ENCODE measurements at regions not wholly inside any gene's neighbourhood (a gene's known extent, or its start where the extent isn't known, plus 50 kb on each side); places are given as distances from the start of the nearest gene placed in this dataset.
A peak's percentile ranks its signal among the peaks of the same experiment; 100 is the strongest.

GRCh38 chr3:6438031-6438430, 422.9 kb upstream of the GRM7 start:
- Histone ChIP-seq H3K27ac (ENCODE audit: low read length) (no peak overlapping the region), H3K4me1 (ENCODE audit: control insufficient read depth, insufficient read depth, low read length) (no peaks in the 10 kb centered on the region), H3K9me3 (ENCODE audit: control insufficient read depth, low read length) (no peaks in the 10 kb centered on the region), H3K27me3 (ENCODE audit: control insufficient read depth, insufficient read depth) (no peaks in the 10 kb centered on the region), H3K4me3 (ENCODE audit: low read length) (no peak overlapping the region)
- 80% methylated on average over 3 of the region's 3 CpGs for WGBS
- no peak for ATAC-seq
- DNase-seq: no peak
- intact Hi-C loops (cut with DNase I): no loop called here

GRCh38 chr3:6439226-6439625, 421.7 kb upstream of the GRM7 start:
- no peaks in the 10 kb centered on the region for H3K4me1 ChIP-seq (ENCODE audit: control insufficient read depth, insufficient read depth, low read length)
- no peak overlapping the region for H3K27ac ChIP-seq (ENCODE audit: low read length)
- 92% methylated on average over 8 of the region's 8 CpGs for WGBS
- ATAC-seq (no peak), DNase-seq (no peak)
- H3K27me3 ChIP-seq (ENCODE audit: control insufficient read depth, insufficient read depth): no peaks in the 10 kb centered on the region
- H3K9me3 ChIP-seq (ENCODE audit: control insufficient read depth, low read length): no peaks in the 10 kb centered on the region
- intact Hi-C loops (cut with DNase I): no loop called here
- H3K4me3 ChIP-seq (ENCODE audit: low read length): no peak overlapping the region

GRCh38 chr3:6439824-6440223, 421.1 kb upstream of the GRM7 start:
- Histone ChIP-seq H3K4me3 (ENCODE audit: low read length) (no peak overlapping the region), H3K4me1 (ENCODE audit: control insufficient read depth, insufficient read depth, low read length) (no peaks in the 10 kb centered on the region), H3K27me3 (ENCODE audit: control insufficient read depth, insufficient read depth) (no peaks in the 10 kb centered on the region), H3K27ac (ENCODE audit: low read length) (no peak overlapping the region), H3K9me3 (ENCODE audit: control insufficient read depth, low read length) (no peaks in the 10 kb centered on the region)
- 83% methylated on average over 1 of the region's 1 CpG for WGBS
- no peak for DNase-seq
- intact Hi-C loops (cut with DNase I): no loop called here
- no peak for ATAC-seq

- WGBS: 90% methylated on average over 1 of the region's 1 CpG
- Histone ChIP-seq H3K4me1 (ENCODE audit: control insufficient read depth, insufficient read depth, low read length) (no peaks in the 10 kb centered on the region), H3K27ac (ENCODE audit: low read length) (no peak overlapping the region), H3K4me3 (ENCODE audit: low read length) (no peak overlapping the region), H3K9me3 (ENCODE audit: control insufficient read depth, low read length) (no peaks in the 10 kb centered on the region), H3K27me3 (ENCODE audit: control insufficient read depth, insufficient read depth) (no peaks in the 10 kb centered on the region)
- intact Hi-C loops (cut with DNase I): no loop called here
- DNase-seq (no peak), ATAC-seq (no peak)
Observed at GRCh38 chr3:6444888-6445658, 415.8 kb upstream of the GRM7 start.

- 61% methylated on average over 5 of the region's 5 CpGs for WGBS
- H3K27ac ChIP-seq (ENCODE audit: low read length): no peak overlapping the region
- H3K9me3 ChIP-seq (ENCODE audit: control insufficient read depth, low read length): no peaks in the 10 kb centered on the region
- peak in 1 of 3 donors; percentile 7 for DNase-seq
- H3K4me1 ChIP-seq (ENCODE audit: control insufficient read depth, insufficient read depth, low read length): no peaks in the 10 kb centered on the region
- no peak overlapping the region for H3K4me3 ChIP-seq (ENCODE audit: low read length)
- H3K27me3 ChIP-seq (ENCODE audit: control insufficient read depth, insufficient read depth): no peaks in the 10 kb centered on the region
- no peak for ATAC-seq
- intact Hi-C loops (cut with DNase I): no loop called here
Observed at GRCh38 chr3:6447166-6447801, 413.6 kb upstream of the GRM7 start.

GRCh38 chr3:6448011-6448410, 412.9 kb upstream of the GRM7 start:
- 78% methylated on average over 4 of the region's 4 CpGs for whole genome bisulfite sequencing
- Histone ChIP-seq H3K4me1 (ENCODE audit: control insufficient read depth, insufficient read depth, low read length) (no peaks in the 10 kb centered on the region), H3K9me3 (ENCODE audit: control insufficient read depth, low read length) (no peaks in the 10 kb centered on the region), H3K27ac (ENCODE audit: low read length) (no peak overlapping the region), H3K27me3 (ENCODE audit: control insufficient read depth, insufficient read depth) (no peaks in the 10 kb centered on the region), H3K4me3 (ENCODE audit: low read length) (no peak overlapping the region)
- no peak for ATAC-seq
- DNase-seq: no peak
- intact Hi-C loops (cut with DNase I): no loop called here

GRCh38 chr3:6449099-6449498, 411.8 kb upstream of the GRM7 start:
- Histone ChIP-seq H3K9me3 (ENCODE audit: control insufficient read depth, low read length) (no peaks in the 10 kb centered on the region), H3K27ac (ENCODE audit: low read length) (no peak overlapping the region), H3K4me3 (ENCODE audit: low read length) (no peak overlapping the region), H3K4me1 (ENCODE audit: control insufficient read depth, insufficient read depth, low read length) (no peaks in the 10 kb centered on the region), H3K27me3 (ENCODE audit: control insufficient read depth, insufficient read depth) (no peaks in the 10 kb centered on the region)
- DNase-seq: no peak
- WGBS: 67% methylated on average over 3 of the region's 3 CpGs
- intact Hi-C loops (cut with DNase I): no loop called here
- no peak for ATAC-seq

- 67% methylated on average over 1 of the region's 1 CpG for WGBS
- Histone ChIP-seq H3K27ac (ENCODE audit: low read length) (no peak overlapping the region), H3K4me3 (ENCODE audit: low read length) (no peak overlapping the region), H3K27me3 (ENCODE audit: control insufficient read depth, insufficient read depth) (no peaks in the 10 kb centered on the region), H3K9me3 (ENCODE audit: control insufficient read depth, low read length) (no peaks in the 10 kb centered on the region), H3K4me1 (ENCODE audit: control insufficient read depth, insufficient read depth, low read length) (no peaks in the 10 kb centered on the region)
- ATAC-seq: no peak
- no peak for DNase-seq
- intact Hi-C loops (cut with DNase I): no loop called here
Observed at GRCh38 chr3:6452974-6453373, 407.9 kb upstream of the GRM7 start.

- no peak overlapping the region for H3K4me3 ChIP-seq (ENCODE audit: low read length)
- H3K4me1 ChIP-seq (ENCODE audit: control insufficient read depth, insufficient read depth, low read length): no peaks in the 10 kb centered on the region
- WGBS: 78% methylated on average over 3 of the region's 3 CpGs
- H3K9me3 ChIP-seq (ENCODE audit: control insufficient read depth, low read length): no peaks in the 10 kb centered on the region
- H3K27me3 ChIP-seq (ENCODE audit: control insufficient read depth, insufficient read depth): no peaks in the 10 kb centered on the region
- ATAC-seq (no peak), DNase-seq (no peak)
- intact Hi-C loops (cut with DNase I): no loop called here
- no peak overlapping the region for H3K27ac ChIP-seq (ENCODE audit: low read length)
Observed at GRCh38 chr3:6455031-6455430, 405.9 kb upstream of the GRM7 start.

GRCh38 chr3:6467186-6467585, 393.7 kb upstream of the GRM7 start:
- intact Hi-C loops (cut with DNase I): no loop called here
- H3K4me1 ChIP-seq (ENCODE audit: control insufficient read depth, insufficient read depth, low read length): no peaks in the 10 kb centered on the region

GRCh38 chr3:6468589-6468988, 392.3 kb upstream of the GRM7 start:
- 87% methylated on average over 7 of the region's 7 CpGs for WGBS
- H3K27me3 ChIP-seq (ENCODE audit: control insufficient read depth, insufficient read depth): no peaks in the 10 kb centered on the region
- DNase-seq: no peak
- H3K4me1 ChIP-seq (ENCODE audit: control insufficient read depth, insufficient read depth, low read length): no peaks in the 10 kb centered on the region
- intact Hi-C loops (cut with DNase I): no loop called here
- no peaks in the 10 kb centered on the region for H3K9me3 ChIP-seq (ENCODE audit: control insufficient read depth, low read length)
- no peak overlapping the region for H3K27ac ChIP-seq (ENCODE audit: low read length)
- H3K4me3 ChIP-seq (ENCODE audit: low read length): no peak overlapping the region
- no peak for ATAC-seq

More at GRCh38 chr3:6467186-6467585, 393.7 kb upstream of the GRM7 start:
- H3K4me3 ChIP-seq (ENCODE audit: low read length): no peak overlapping the region
- H3K27ac ChIP-seq (ENCODE audit: low read length): no peak overlapping the region
- ATAC-seq (no peak), DNase-seq (no peak)
- no peaks in the 10 kb centered on the region for H3K27me3 ChIP-seq (ENCODE audit: control insufficient read depth, insufficient read depth)
- no peaks in the 10 kb centered on the region for H3K9me3 ChIP-seq (ENCODE audit: control insufficient read depth, low read length)

Data from right cardiac atrium (tissue), 5 donors.